ENCODE measurements at regions not wholly inside any gene's neighbourhood (a gene's known extent, or its start where the extent isn't known, plus 50 kb on each side); places are given as distances from the start of the nearest gene placed in this dataset.

DNA sequence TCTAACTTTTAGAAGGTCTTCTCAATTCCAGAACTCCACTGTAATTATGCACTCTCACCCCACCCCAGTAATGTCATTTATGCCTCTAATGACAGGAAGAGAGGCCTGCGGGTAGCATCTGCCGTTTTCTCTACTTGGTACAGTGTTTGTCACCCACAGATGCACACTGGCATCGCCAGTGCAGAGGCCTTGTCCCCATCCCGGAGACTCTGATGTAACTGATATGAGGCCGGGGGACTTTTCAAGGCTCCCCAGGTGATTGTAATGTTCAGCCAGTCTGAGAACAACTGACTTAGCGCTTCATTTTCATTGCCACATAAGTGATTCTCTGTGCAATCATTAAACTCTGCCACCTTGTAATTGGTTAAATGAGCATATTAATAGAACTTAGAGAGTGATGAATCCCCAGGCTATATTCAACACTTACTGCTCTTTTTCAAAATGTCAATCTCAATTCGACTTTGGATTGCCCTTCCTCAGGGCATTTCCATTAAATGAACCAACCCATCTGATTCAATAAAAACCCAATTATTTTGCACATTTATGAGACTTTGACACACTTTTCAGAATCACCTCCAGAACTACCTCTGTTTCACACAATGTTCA is 113.2 kb downstream of the HERPUD2 start:
- DNase-seq: no peak

DNA sequence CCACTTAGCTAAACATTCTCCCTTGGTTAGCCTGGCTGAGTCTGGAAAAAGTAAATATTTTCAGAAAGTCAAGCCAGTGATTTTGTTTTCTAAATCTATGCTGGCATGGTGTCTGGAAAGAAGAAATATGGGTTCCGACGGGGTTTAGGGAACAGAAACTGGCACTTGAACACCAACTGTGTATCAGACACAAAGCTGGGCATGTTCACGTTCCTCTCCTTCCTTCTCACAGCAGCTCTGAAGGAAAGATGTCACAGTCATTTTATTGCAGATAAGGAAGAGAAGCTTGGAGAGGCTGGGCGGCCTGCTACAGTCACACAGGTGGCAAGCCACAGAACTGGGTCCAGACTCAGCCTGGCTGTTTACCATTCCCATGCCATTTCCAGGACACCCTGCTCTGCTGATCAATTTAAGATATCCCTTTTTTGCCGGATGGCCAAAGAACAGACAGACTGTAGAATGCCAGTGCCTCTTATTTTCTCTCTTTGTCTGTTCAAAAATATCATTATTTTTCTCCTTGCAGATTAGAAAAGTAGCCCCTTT is 118.8 kb downstream of the HERPUD2 start:
- DNase-seq: no peak

DNA sequence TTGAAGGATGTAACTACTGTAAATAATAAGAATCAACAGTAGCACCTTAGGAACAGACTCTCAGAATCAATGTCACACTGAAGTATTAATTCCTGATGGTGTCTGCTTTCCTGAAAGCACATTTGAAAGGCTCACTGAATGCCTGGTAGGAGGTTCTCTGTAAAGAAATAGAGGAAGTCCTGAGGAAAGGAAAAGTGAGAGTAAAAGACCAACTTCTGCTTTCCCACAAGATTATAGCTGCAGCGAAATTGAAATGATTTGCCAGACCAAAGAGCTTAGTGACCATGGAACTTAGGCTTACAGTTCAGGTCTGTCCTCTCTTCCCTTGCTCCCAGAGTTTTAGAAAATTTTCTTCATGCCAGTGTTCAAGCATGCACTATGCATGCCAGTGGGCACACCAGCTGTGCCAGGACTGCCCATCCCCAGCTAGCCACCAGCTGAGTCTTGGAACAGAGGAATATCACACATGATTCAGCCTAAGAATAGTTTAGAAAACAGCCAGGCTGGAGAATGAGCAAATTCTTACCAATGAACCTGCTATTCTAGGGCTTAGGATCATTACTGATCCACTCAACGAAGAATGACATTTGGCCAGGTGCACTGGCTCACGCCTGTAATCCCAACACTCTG is 123.2 kb downstream of the HERPUD2 start:
- DNase-seq: no peak

DNA sequence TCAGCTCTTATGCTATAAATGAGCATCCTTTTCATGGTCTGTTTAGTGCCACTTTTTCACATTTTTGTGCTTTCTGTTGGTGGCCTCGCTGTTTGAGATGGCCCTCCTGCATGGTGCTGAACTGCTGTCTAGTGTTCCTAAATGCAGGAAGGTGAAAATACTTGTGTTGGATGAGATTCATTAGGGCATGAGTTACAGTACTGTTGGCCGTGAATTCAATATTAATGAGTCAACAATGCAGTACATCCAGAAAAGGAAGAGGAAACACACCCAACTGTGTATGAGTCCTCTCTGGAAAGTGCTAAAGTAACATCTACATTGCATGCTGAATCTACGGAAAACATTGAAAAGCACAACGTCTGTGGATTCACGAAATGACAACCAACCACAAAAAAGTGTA is 124.0 kb downstream of the HERPUD2 start:
- DNase-seq: no peak

DNA sequence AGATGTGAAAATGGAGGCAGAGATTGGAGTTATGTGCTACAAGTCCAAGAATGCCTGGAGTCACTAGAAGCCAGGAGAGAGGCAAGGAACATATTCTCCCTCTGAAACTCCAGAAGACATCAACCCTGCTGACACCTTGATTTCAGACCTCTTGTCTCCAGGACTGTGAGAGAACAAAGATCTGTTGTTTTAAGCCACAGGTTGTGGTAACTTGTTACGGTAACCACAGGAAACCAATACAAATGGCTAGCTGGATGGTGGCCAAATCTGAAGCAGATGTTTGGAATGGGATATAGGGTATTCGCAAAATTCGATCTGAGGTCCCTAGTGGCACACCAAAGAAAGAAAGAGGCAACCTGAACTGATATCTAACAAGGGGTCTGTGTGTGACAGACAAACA is 129.0 kb downstream of the HERPUD2 start:
- no peak for DNase-seq

DNA sequence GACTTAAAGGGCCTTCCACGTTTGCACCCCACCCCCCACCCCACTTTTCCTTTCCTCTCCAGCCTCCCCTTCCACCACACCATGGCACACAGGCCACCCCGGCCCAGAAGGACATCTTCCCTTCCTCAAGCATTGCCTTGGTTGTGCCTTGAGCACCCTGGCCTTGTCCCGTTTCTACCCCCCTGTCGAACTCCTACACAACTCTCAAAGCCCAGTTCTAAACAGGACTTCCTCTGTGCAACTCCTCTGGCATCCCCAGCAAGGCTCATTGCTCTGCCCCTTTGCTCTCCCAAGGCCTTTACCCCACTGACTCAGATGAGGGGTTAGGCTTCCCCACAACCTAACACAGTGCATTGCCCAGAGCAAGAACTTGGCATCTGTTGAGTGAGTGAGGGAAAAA is 136.1 kb downstream of the HERPUD2 start:
- no peak for DNase-seq

DNA sequence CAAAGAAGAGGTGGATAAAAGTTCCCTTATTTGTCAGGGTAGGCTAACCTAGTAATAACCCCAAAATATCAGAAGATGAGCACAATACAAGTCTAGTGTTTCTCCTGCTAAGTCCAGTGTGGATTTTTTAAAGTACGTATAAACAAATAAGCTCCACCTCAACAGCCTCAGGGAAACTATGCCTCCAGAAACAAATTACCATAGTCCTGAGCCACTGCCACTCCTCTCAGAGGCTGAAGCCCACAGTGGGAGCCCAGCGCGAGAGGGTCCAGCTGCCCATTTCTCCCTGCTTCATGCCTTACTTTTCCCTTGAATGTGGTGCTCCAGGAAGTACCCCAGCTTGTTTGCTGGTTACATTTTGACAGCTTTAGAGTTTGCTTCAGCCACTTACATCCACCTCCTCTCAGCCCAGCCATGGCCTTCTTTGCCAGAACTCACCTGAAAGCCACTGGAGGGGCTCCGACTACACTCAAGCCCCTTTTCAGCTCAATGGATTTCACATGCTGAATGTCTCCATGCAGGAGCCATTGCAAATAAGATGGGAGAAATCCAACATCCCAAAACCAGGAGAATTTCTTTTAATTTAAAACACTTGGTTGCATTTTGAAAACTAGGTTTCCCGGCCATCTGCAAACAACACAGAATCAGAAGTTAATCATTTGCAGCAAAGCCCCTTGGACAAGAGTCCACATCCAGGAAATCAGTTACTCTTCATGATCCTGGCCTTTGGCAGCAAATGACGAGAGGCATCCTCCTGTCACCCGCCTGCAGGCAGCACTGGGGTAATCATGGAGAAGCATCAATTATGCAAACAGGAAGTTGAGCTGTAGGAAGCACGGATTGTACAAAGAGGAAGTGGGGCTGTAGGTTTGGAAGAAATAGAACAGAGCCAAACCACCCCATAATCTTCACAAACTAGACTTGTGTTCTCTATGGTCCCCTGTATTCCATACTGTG is 138.1 kb downstream of the HERPUD2 start:
- DNase-seq: no peak

DNA sequence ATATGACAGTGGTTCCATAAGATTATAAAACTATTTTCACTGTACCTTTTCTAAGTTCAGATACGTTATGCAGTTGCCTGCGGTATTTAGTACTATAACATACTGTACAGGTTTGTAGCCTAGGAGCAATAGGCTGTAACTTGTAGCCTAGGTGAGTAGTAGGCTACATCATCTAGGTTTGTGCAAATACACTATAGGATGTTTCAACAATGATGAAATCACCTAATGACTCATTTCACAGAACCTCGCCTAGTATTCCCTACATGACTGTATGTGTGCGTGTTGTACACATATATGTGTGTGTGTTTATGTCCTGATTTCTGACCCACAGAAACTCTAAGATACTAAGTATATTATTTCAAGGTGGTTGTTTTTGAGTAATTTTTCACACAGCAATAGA is 139.0 kb downstream of the HERPUD2 start:
- DNase-seq: no peak

DNA sequence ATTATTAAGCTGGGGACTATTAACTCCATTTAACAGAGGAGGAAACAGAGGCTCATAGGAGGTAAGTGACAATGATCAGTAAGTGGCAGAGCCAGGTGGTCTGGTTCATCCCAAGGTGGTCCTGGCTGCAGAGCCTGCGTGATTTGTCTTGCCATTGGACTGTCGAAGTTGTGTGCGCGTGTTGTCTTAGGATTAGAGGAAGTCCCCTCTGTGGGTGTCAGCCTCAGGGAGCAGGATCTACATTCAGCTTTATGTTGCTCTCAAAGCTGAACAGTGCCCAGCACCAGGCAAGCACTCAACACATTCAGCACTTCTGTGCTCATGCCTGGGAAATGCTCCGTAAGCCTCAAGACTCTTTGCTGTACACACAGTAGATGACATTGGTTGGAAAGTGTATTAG is 139.5 kb downstream of the HERPUD2 start:
- DNase-seq: no peak

DNA sequence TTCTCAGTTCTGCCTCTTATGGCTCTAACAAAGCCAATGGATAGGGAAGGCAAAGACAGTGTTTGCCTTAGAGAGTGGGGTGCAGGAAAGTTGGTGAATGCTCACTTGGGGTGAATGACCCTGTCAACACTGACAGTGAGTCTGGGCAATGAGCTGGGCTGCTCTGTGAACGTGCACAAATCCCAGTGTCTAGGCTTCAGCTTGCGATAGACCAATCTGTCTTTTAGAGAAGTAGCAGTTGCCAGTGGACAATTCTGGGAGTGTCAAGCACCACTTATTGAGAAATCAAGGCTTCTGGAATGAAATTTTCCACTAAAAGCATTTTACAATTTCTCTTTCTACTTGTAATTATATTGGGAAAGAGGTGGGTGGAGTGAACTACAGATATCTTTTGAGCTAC is 141.4 kb downstream of the HERPUD2 start:
- no peak for DNase-seq

DNA sequence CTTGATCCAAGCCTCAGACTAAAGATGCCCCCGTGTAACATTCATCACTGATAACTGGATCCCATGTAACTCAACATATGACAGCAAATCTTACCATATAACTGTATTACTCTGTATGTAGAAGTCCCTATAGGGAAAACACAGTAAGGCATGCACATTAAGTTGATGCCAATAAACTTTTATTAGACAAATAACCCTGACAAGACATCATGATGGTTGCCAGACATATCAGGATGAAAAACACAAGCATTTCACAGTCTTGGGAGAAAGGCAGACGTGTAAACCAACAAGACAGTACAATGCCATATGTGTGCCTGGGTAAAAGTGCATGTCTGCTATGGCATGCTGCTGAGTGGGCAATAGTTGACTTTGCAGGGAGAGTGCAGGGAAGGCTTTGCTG is 142.2 kb downstream of the HERPUD2 start:
- DNase-seq: no peak

DNA sequence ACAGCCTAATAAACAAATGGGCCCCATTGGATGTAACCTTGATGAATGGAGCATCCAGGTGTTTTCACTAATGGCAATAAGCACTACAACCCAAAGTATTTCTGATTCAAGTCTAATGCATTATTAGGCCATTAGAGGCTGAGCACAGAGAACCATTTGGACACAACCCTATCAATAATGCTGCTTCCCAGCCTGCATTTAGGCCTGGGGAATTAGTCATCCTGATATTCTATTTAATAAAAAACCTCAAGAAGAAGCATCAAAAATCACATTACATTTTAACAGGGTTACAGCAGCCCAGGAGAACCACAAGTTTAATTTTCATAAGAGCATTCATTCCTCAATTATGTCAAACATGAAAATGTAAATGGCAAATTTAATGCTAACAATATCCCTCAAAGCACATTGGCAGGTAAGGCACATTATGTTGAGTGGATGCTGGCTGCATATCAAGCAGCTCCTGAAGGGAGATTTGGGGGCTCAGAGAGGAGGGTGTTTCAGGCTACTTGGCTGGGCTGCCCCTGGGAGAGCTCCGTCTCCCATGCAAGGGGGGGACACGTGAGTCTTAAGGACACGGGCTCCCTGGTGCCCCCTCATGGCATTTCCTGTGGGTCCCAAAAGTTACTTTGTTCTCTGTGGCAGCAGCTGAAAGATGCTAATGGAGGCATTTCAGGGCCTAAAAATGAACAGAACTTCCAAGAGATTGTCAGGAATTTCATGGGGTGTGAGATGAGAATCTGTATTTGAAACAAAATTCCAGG is 143.4 kb downstream of the HERPUD2 start:
- no peak for DNase-seq

DNA sequence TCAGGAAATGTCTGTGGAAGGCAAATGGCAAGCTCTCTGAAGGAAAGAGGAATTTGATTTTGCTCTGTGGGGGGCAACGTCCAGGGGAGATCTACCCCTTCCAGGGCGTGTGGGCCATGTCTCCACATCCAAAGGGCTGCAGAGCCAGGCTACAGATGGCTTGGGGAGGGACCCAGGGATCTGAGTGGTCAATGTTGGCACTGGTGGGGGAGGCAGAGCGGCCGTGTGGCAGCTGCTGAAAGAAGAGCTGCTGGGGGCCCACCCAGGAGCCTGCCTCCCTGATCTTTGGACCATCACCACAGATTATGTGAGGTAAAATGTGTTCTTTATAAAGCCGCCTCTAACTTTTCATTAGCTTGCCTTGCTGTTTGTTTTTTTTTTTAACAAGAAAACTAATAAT is 144.1 kb downstream of the HERPUD2 start:
- no peak for DNase-seq

DNA sequence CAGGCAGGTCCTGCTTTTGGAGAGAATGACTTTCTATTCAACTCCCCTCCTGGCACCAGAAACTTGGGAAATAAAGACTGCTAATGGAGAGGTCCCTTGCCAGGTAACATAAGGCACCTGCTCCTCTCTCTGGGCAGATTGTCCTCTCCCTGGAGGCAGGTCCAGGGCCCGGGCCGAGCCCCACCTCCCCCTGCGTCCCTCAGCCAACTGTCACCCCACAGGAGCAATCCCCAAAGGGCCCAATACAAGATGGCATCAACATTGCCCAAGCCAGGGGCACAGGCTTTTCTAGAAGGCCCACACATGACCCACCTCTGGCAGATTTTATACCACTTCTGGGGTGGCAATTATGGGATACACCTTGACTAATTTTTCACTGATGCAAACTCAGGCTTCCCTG is 145.2 kb downstream of the HERPUD2 start:
- no peak for DNase-seq

DNA sequence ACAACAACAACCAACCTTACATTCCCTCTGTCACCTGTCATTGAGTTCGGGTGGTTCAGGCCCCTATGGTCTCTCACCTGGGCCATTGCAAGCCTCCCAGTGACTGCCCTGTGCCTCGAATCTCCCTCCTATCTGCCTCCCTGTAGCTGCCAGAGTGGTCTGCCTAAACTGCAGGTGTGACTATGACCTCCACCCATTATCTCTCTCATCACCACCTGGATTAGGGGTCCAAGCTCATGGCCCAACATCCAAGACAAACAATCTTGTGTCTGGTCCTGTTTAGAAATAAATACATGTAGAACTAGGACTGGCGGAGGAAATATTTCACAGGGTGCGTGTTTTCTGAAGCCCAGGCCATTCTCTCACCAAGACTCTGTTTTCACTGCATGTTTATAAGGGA is 146.6 kb downstream of the HERPUD2 start:
- no peak for DNase-seq

DNA sequence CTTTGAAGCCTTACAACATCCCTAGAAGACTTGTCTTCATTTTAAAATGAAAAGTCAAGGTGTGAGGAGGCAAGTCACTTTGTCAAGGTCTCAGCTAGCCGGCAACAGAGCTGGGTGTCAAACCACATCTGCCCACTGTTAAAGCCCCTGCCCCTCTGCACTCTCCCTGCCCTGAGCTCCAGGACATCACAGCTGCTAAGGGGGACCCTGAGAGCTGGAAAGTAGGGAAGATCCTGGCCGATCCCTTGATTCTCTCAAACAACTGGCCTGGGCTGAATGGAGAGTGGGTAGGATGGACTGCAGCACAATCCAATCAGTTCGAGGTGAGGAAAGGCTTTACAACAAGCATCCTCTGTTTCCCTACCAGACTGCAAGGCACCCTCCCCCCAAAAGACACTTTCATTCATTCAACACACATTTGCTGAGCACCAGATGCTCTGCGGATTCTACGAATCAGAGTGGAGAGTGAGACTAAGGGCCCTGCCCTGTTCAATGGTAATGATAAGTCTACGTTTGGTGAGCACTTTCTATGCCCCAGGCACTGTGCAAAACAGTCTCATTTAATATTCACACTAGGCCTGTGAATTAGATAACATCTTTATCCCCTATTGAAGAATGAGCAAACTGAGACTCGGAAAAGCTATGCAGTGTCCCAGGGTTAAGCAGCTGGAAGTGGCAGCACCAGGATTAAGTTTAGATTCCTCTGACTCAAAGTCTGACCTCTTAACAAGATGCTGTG is 148.1 kb downstream of the HERPUD2 start:
- DNase-seq: no peak

DNA sequence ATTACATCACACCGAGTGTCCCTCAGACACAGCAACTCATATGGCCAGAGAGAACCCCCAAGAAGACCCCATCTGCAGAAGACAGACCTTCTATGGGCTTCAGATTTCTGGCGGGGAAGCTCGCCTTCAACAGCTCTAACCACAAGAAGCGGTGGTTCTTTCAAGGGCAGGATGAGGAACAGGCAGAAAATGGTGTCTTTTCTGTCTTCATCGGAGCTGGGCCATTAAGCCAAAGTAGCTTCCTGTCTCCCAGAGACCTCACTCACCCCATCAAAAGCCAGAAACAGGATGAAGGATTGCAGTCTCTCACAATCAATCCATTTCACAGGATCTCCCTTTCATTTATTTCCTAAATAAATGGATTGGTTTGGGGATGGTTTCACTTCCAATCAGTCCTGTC is 149.1 kb downstream of the HERPUD2 start:
- no peak for DNase-seq

DNA sequence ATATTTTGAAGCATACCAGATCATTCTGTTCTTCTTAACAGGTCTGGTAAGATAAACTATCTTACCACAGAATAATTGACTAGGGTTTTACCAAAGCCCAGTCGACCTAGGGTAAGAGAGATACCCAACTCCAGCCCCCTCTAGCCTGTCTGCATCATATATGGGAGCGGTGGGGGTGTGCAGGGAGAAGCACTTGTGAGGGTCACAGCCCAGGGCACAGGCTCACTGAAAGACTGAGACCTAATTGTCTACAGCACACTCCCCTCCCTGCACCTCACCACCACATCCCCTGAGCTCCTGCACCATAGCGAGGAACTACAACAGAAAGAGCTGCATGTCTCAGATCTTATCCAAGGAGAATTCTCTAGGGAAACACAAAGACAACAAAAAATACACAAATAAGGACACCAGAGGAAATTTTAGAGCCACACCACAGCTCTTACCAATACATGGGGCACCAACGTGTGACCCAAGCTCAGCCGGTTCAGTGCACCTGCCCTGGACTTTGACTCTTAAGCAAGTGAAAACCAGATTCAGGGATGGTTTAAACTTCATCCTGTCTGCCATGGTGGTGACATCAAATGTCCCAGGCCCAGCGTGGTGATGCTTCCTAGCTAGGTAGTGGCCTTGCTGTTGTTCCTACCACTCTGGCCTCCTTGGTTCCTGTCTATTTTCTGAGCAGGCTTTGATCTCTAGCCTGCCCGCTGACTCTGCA is 150.8 kb downstream of the HERPUD2 start:
- DNase-seq: no peak

DNA sequence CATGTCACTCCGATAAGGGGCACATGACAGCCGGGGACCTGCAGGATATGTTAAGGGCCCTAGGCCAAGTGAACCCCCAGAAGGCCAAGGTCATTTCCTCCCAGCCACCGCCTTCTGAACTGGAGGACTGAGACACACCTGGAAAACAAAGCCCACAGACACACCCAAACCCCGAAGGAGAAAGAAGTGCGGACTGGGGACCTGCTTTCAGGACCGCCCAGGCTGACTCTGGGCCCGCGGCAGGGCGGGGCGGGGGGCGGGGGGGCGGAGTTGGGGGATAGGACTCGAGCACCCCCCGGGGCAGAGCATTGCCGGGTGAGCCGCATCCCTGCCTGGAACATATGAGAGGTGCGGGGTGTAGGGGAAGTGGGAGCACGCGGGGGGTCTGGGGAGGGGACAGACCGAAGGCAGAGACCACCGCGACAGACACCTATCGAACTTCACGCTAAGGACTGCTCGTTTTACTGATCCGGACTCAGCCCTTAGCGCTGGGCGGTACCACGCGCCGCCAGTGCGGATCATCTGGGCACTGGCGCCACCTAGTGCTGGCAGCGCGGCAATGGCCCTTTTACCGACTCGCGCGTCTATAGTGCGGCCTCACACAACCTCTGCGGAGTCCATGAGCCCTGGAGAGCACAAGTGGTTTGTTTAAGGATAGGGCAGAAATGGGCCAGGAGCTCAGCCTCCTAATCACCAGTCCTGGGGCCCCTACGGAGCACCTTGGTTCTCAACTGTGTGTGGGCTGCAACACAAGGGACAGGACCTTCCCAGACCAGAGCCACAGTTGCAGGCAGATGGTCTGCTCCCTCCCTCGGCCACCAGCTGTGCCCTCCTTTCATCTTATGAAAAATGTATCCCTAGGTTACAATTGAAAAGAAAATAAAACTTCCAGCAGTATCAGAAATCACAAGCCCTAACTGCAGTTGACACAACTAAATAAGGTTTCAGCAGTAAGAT is 157.6 kb downstream of the HERPUD2 start:
- peak; percentile 50 for DNase-seq

DNA sequence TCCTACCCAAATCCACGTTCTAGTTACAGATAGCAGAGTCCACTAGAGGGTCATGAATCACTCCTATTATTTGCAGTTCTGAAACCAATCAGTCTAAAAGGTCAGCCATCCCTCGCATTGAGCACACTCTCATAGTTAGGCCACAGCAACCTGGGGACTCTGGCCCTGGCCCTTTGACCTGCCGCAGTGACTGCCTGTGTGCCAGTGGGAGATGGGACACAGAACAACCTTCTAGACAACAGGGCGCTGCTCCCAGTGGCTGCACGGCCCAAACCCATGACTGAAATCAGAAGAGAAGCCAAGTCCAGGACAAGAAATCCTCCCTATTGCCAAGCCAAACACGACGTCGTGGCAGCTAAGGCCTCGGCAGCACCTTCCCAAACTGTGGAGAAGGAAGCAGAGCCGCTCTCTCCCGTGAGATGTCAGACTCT is 158.5 kb downstream of the HERPUD2 start:
- DNase-seq: no peak

All from activated gamma-delta T cell (primary cell).